ENCODE measurements at regions not wholly inside any gene's neighbourhood (a gene's known extent, or its start where the extent isn't known, plus 50 kb on each side); places are given as distances from the start of the nearest gene placed in this dataset.

DNA sequence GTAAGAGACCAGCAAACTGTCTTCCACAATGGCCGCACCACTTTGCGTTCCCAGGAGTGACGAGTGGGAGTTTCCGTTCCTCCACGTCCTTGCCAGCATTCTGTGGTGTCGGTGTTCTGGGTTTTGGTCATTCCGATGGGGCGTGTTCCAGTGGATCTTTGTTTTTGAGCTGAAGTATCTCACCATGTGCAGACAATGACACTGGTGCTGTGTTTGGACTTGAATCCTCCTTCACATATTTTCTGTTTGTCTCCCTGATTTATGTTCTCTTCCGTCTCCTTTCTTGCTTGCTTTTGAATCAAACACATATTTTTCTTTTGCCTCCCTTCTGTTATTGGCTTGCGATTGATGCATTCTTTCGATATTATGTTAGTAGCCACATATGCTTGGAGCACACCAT is 60.8 kb upstream of the IRX4 start:
- H3K27me3 Mint-ChIP-seq (ENCODE audit: unreplicated experiment) = peaks cover 9% of the 10 kb centered on the region
- TF ChIP-seq, protein P1, sequence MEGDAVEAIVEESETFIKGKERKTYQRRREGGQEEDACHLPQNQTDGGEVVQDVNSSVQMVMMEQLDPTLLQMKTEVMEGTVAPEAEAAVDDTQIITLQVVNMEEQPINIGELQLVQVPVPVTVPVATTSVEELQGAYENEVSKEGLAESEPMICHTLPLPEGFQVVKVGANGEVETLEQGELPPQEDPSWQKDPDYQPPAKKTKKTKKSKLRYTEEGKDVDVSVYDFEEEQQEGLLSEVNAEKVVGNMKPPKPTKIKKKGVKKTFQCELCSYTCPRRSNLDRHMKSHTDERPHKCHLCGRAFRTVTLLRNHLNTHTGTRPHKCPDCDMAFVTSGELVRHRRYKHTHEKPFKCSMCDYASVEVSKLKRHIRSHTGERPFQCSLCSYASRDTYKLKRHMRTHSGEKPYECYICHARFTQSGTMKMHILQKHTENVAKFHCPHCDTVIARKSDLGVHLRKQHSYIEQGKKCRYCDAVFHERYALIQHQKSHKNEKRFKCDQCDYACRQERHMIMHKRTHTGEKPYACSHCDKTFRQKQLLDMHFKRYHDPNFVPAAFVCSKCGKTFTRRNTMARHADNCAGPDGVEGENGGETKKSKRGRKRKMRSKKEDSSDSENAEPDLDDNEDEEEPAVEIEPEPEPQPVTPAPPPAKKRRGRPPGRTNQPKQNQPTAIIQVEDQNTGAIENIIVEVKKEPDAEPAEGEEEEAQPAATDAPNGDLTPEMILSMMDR (IDR thresholded peaks at IDR 0.05) = no peak
- H3K4me3 Mint-ChIP-seq (ENCODE audit: unreplicated experiment) = no peak overlapping the region
- no peaks in the 10 kb centered on the region for H3K9me3 Mint-ChIP-seq (ENCODE audit: unreplicated experiment)
- no peak overlapping the region for H3K27ac Mint-ChIP-seq (ENCODE audit: unreplicated experiment)
- no peak for DNase-seq (ENCODE audit: extremely low spot score, unreplicated experiment)
- no peaks in the 10 kb centered on the region for H3K4me1 Mint-ChIP-seq (ENCODE audit: unreplicated experiment)
- H3K36me3 Mint-ChIP-seq (ENCODE audit: unreplicated experiment) = no peaks in the 10 kb centered on the region

GRCh38 chr5:1942630-1943029 is 59.9 kb upstream of the IRX4 start:
- no peaks in the 10 kb centered on the region for H3K4me1 Mint-ChIP-seq (ENCODE audit: unreplicated experiment)
- no peak overlapping the region for H3K4me3 Mint-ChIP-seq (ENCODE audit: unreplicated experiment)
- H3K27me3 Mint-ChIP-seq (ENCODE audit: unreplicated experiment) = peaks cover 9% of the 10 kb centered on the region
- DNase-seq (ENCODE audit: extremely low spot score, unreplicated experiment) = no peak
- H3K9me3 Mint-ChIP-seq (ENCODE audit: unreplicated experiment) = no peaks in the 10 kb centered on the region
- no peak overlapping the region for H3K27ac Mint-ChIP-seq (ENCODE audit: unreplicated experiment)
- TF ChIP-seq, protein P1 (IDR thresholded peaks at IDR 0.05) = no peak
- no peaks in the 10 kb centered on the region for H3K36me3 Mint-ChIP-seq (ENCODE audit: unreplicated experiment)

DNA sequence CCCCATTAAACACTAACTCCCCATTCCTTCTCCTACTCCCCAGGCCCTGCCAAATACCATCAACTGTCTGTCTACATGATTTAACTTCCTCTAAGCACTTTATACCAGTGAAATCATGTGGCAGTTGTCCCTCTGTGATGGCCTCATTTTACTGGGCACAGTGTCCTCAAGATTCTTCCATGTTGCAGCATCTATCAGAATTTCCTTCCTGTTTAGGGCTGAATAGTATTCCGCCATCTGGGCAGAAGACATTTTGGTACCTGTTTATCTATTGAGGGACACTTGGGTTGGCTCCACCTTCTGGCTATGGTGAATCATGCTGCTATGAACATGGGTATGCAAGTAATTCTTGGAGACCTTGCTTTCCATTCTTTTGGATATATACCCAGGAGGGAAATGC is 59.4 kb upstream of the IRX4 start:
- H3K9me3 Mint-ChIP-seq (ENCODE audit: unreplicated experiment) = no peaks in the 10 kb centered on the region
- TF ChIP-seq, protein P1 (IDR thresholded peaks at IDR 0.05) = no peak
- H3K27me3 Mint-ChIP-seq (ENCODE audit: unreplicated experiment) = peaks cover 9% of the 10 kb centered on the region

DNA sequence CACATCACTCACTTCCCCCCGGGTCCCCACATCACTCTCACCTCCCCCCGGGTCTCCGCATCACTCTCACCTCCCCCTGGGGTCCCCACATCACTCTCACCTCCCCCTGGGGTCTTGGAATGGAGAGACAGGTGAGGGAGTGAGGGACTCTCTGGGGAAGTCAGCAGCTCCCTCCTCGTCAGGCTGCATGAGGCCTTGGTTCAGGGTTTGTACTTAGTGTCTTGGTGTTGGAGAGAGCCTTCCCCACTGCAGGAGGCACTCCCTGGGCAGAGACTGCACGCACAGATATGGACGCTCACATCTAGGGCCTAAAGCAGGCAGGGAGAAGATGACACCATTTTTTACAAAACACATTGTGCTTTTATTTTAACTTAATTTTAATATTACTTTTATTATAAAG is 56.5 kb upstream of the IRX4 start:
- TF ChIP-seq, protein P1 (IDR thresholded peaks at IDR 0.05) = no peak
- Mint-ChIP-seq H3K27me3 (ENCODE audit: unreplicated experiment) (peaks cover 13% of the 10 kb centered on the region), H3K4me3 (ENCODE audit: unreplicated experiment) (no peak overlapping the region), H3K27ac (ENCODE audit: unreplicated experiment) (no peak overlapping the region), H3K9me3 (ENCODE audit: unreplicated experiment) (no peaks in the 10 kb centered on the region), H3K4me1 (ENCODE audit: unreplicated experiment) (no peaks in the 10 kb centered on the region), H3K36me3 (ENCODE audit: unreplicated experiment) (no peaks in the 10 kb centered on the region)
- DNase-seq (ENCODE audit: extremely low spot score, unreplicated experiment) = no peak

More for the DNA sequence above, 59.4 kb upstream of the IRX4 start:
- Mint-ChIP-seq H3K36me3 (ENCODE audit: unreplicated experiment) (no peaks in the 10 kb centered on the region), H3K4me1 (ENCODE audit: unreplicated experiment) (no peaks in the 10 kb centered on the region), H3K4me3 (ENCODE audit: unreplicated experiment) (no peak overlapping the region), H3K27ac (ENCODE audit: unreplicated experiment) (no peak overlapping the region)
- no peak for DNase-seq (ENCODE audit: extremely low spot score, unreplicated experiment)

DNA sequence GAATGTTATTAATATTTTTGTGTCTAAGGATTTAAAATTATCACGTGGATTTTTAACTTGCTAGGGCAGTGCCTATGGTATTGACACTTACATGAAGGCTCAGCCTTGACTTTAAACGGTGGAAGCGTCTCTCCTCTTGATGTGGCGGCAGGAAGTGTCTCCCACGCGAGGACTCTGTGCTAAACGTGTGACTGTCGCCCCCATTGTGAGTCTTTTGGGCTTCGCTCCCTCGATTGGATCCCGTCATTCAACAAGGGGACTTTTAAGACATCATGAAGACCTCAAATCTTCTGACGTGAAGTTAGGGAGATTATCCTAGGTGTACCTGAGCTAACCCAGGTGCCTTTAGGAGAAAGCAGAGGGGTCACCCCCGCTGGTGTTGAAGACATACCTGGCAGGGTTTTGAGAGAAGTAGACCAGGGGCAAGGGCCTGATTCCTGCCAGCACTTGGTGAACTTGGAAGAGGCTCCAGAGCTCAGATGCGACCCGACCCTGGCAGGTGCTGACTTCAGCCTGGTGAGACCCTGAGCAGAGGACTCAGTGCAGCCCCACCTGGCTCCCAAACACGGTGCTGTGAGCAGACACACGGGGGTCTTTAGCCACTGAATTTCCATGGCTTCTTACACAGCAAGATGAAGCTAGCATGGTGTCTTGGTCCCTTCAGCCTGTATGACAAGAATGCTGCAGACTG is 55.7 kb upstream of the IRX4 start:
- Mint-ChIP-seq H3K36me3 (ENCODE audit: unreplicated experiment) (no peaks in the 10 kb centered on the region), H3K4me3 (ENCODE audit: unreplicated experiment) (no peak overlapping the region), H3K27me3 (ENCODE audit: unreplicated experiment) (peaks cover 9% of the 10 kb centered on the region), H3K9me3 (ENCODE audit: unreplicated experiment) (no peaks in the 10 kb centered on the region), H3K4me1 (ENCODE audit: unreplicated experiment) (no peaks in the 10 kb centered on the region), H3K27ac (ENCODE audit: unreplicated experiment) (no peak overlapping the region)
- no peak for DNase-seq (ENCODE audit: extremely low spot score, unreplicated experiment)
- TF ChIP-seq, protein P1 (IDR thresholded peaks at IDR 0.05) = no peak
